ENCODE measurements at regions not wholly inside any gene's neighbourhood (a gene's known extent, or its start where the extent isn't known, plus 50 kb on each side); places are given as distances from the start of the nearest gene placed in this dataset.

GRCh38 chr7:68384581-68384980 is 1213.7 kb upstream of the AUTS2 start:
- no peak for TF ChIP-seq EZH2 (IDR thresholded peaks at IDR 0.05; ENCODE audit: borderline replicate concordance, low read depth, low read length, poor library complexity, severe bottlenecking)
- no peak for TF ChIP-seq CTCF (conservative IDR thresholded peaks at IDR 0.05; ENCODE audit: low read depth, low read length)
- CTCF ChIA-PET: no interaction called here
- H3K4me1 ChIP-seq (ENCODE audit: insufficient read depth, low read length, poor library complexity, severe bottlenecking): peaks cover 14% of the 10 kb centered on the region

GRCh38 chr7:68393051-68393450 is 1205.2 kb upstream of the AUTS2 start:
- H3K4me3 ChIP-seq (ENCODE audit: low read depth, low read length, poor library complexity, severe bottlenecking): no peak overlapping the region
- ChIA-PET CTCF (no interaction called here), POLR2A (ENCODE audit: low non-redundant PET) (interaction anchor here (0.7 kb wide), 1 partner anchor 813 kb away, joined by 3 read pairs; no protein-coding TSS in a partner anchor)
- no peaks in the 10 kb centered on the region for H3K9me3 ChIP-seq (ENCODE audit: low read depth, low read length, poor library complexity, severe bottlenecking)
- no peak for DNase-seq (ENCODE audit: low spot score)
- no peaks in the 10 kb centered on the region for H3K4me1 ChIP-seq (ENCODE audit: insufficient read depth, low read length, poor library complexity, severe bottlenecking)
- H3K27ac ChIP-seq (ENCODE audit: low read depth, low read length, poor library complexity, severe bottlenecking): no peak overlapping the region
- intact Hi-C loops (cut with micrococcal nuclease; ENCODE audit: unreplicated experiment): no loop called here
- no TSS peak for BruUV-seq (replicated peaks)
- TF ChIP-seq CTCF (conservative IDR thresholded peaks at IDR 0.05; ENCODE audit: low read depth, low read length) (no peak), EZH2 (IDR thresholded peaks at IDR 0.05; ENCODE audit: borderline replicate concordance, low read depth, low read length, poor library complexity, severe bottlenecking) (no peak)
- H3K27me3 ChIP-seq (replicated peaks; ENCODE audit: insufficient read depth, low read depth, low read length, poor library complexity): no peaks in the 10 kb centered on the region
- no peaks in the 10 kb centered on the region for H3K36me3 ChIP-seq (ENCODE audit: insufficient read depth, low read length, poor library complexity, severe bottlenecking)

More at GRCh38 chr7:68384581-68384980, 1213.7 kb upstream of the AUTS2 start:
- DNase-seq (ENCODE audit: low spot score): no peak
- no peaks in the 10 kb centered on the region for H3K27me3 ChIP-seq (replicated peaks; ENCODE audit: insufficient read depth, low read depth, low read length, poor library complexity)
- intact Hi-C loops (cut with micrococcal nuclease; ENCODE audit: unreplicated experiment): loop anchor here (5.0 kb wide), 1 partner anchor 192 kb away; no protein-coding TSS in a partner anchor
- H3K4me3 ChIP-seq (ENCODE audit: low read depth, low read length, poor library complexity, severe bottlenecking): no peak overlapping the region
- no peaks in the 10 kb centered on the region for H3K9me3 ChIP-seq (ENCODE audit: low read depth, low read length, poor library complexity, severe bottlenecking)
- BruUV-seq (replicated peaks): no TSS peak
- H3K36me3 ChIP-seq (ENCODE audit: insufficient read depth, low read length, poor library complexity, severe bottlenecking): no peaks in the 10 kb centered on the region
- POLR2A ChIA-PET (ENCODE audit: low non-redundant PET): no interaction called here
- no peak overlapping the region for H3K27ac ChIP-seq (ENCODE audit: low read depth, low read length, poor library complexity, severe bottlenecking)

- no peaks in the 10 kb centered on the region for H3K27me3 ChIP-seq (replicated peaks; ENCODE audit: insufficient read depth, low read depth, low read length, poor library complexity)
- no peak for TF ChIP-seq EZH2 (IDR thresholded peaks at IDR 0.05; ENCODE audit: borderline replicate concordance, low read depth, low read length, poor library complexity, severe bottlenecking)
- no peak for TF ChIP-seq CTCF (conservative IDR thresholded peaks at IDR 0.05; ENCODE audit: low read depth, low read length)
- H3K27ac ChIP-seq (ENCODE audit: low read depth, low read length, poor library complexity, severe bottlenecking): no peak overlapping the region
- no peaks in the 10 kb centered on the region for H3K4me1 ChIP-seq (ENCODE audit: insufficient read depth, low read length, poor library complexity, severe bottlenecking)
- H3K9me3 ChIP-seq (ENCODE audit: low read depth, low read length, poor library complexity, severe bottlenecking): no peaks in the 10 kb centered on the region
- ChIA-PET POLR2A (ENCODE audit: low non-redundant PET) (no interaction called here), CTCF (no interaction called here)
- no peak overlapping the region for H3K4me3 ChIP-seq (ENCODE audit: low read depth, low read length, poor library complexity, severe bottlenecking)
- no peak for DNase-seq (ENCODE audit: low spot score)
- intact Hi-C loops (cut with micrococcal nuclease; ENCODE audit: unreplicated experiment): no loop called here
- no peaks in the 10 kb centered on the region for H3K36me3 ChIP-seq (ENCODE audit: insufficient read depth, low read length, poor library complexity, severe bottlenecking)
- BruUV-seq (replicated peaks): no TSS peak
These were observed 1204.1 kb upstream of the AUTS2 start for GRCh38 chr7:68394131-68394530.

Measured in A673 (cell line).